Upper lobe of right lung (tissue), 1 donor: ENCODE measurements at regions not wholly inside any gene's neighbourhood (a gene's known extent, or its start where the extent isn't known, plus 50 kb on each side); places are given as distances from the start of the nearest gene placed in this dataset.

Experiments
- ATAC-seq: fragments of 200-7000 bp; cut with Tn5 transposase; one replicate; pipeline ENCODE4 v1.9.1; 2020; ENCODE audit warnings: mild to moderate bottlenecking, moderate library complexity
- DNase-seq: peaks from one replicate; pipeline ENCODE4 v3.0.0-alpha.2; 2020
- H3K27ac ChIP-seq: fragments of 200-600 bp; one replicate; pipeline ENCODE4 v1.8.0; 2022
- H3K27me3 ChIP-seq: fragments of 200-600 bp; one replicate; pipeline ENCODE4 v1.8.0; 2022; ENCODE audit warnings: mild to moderate bottlenecking
- H3K36me3 ChIP-seq: fragments of 200-600 bp; one replicate; pipeline ENCODE4 v1.8.0; 2022
- H3K4me1 ChIP-seq: fragments of 200-600 bp; one replicate; pipeline ENCODE4 v1.8.0; 2022
- H3K4me3 ChIP-seq: fragments of 200-600 bp; one replicate; pipeline ENCODE4 v1.8.0; 2022; ENCODE audit warnings: mild to moderate bottlenecking
- H3K9me3 ChIP-seq: fragments of 200-600 bp; one replicate; pipeline ENCODE4 v1.8.0; 2022
- CTCF ChIP-seq: fragments of 200-600 bp; IDR thresholded peaks from one replicate; pipeline ENCODE4 v1.8.0; 2022; ENCODE audit warnings: antibody characterized with exemption
- intact Hi-C: fragments of 100-400 bp; cut with DNase I; formaldehyde crosslinking; loops from one replicate; pipeline ENCODE4 v1.11.0; 2022
- donor health status: DM: no; HTN: yes; CAD: no; lungs with severe emphysema.

- ATAC-seq (no peak), DNase-seq (no peak)
- Histone ChIP-seq H3K4me1 (no peaks in the 10 kb centered on the region), H3K36me3 (no peaks in the 10 kb centered on the region), H3K4me3 (no peak overlapping the region), H3K9me3 (no peaks in the 10 kb centered on the region), H3K27me3 (peaks cover 7% of the 10 kb centered on the region), H3K27ac (no peak overlapping the region)
- intact Hi-C loops: no loop called here
- no peak for TF ChIP-seq CTCF
These were observed 98.5 kb downstream of the SINHCAF start for GRCh38 chr12:31227401-31227981.

- no peak for DNase-seq
- Histone ChIP-seq H3K36me3 (no peaks in the 10 kb centered on the region), H3K9me3 (no peaks in the 10 kb centered on the region), H3K27me3 (peaks cover 13% of the 10 kb centered on the region), H3K4me3 (no peak overlapping the region), H3K4me1 (no peaks in the 10 kb centered on the region), H3K27ac (no peak overlapping the region)
- intact Hi-C loops: no loop called here
- TF ChIP-seq CTCF: no peak
- ATAC-seq: no peak
These were observed 96.8 kb downstream of the SINHCAF start for GRCh38 chr12:31228811-31229792.

- DNase-seq (no peak), ATAC-seq (no peak)
- H3K4me1 ChIP-seq: no peaks in the 10 kb centered on the region
- peaks cover 13% of the 10 kb centered on the region for H3K27me3 ChIP-seq
- TF ChIP-seq CTCF: no peak
- H3K4me3 ChIP-seq: no peak overlapping the region
- H3K36me3 ChIP-seq: no peaks in the 10 kb centered on the region
- intact Hi-C loops: no loop called here
- H3K27ac ChIP-seq: no peak overlapping the region
- H3K9me3 ChIP-seq: no peaks in the 10 kb centered on the region
These were observed 95.9 kb downstream of the SINHCAF start for GRCh38 chr12:31230004-31230403.
